CD4-positive, alpha-beta T cell treated with Interleukin-6 at 100 ng/mL for 8 hours (primary cell): ENCODE measurements at regions not wholly inside any gene's neighbourhood (a gene's known extent, or its start where the extent isn't known, plus 50 kb on each side); places are given as distances from the start of the nearest gene placed in this dataset.
A peak's percentile ranks its signal among the peaks of the same experiment; 100 is the strongest.

Experiments used
- DNase-seq: peaks from one replicate; pipeline ENCODE4 v3.0.0-alpha.2; 2020; ENCODE audit warnings: mixed read lengths, low spot score

- DNase-seq: no peak
Measured at GRCh38 chr2:43171789-43172188, 54.6 kb downstream of the ZFP36L2 start.

- DNase-seq: peak; percentile 35
Measured at GRCh38 chr2:43170405-43171105, 55.9 kb downstream of the ZFP36L2 start.

- peak; percentile 71 for DNase-seq
Measured at GRCh38 chr2:43169987-43170386, 56.4 kb downstream of the ZFP36L2 start.

- DNase-seq: peak; percentile 27
Measured at GRCh38 chr2:43169099-43169945, 57.1 kb downstream of the ZFP36L2 start.

- no peak for DNase-seq
Measured at GRCh38 chr2:43168016-43168369, 58.4 kb downstream of the ZFP36L2 start.

GRCh38 chr2:43165378-43166069 lies 60.9 kb downstream of the ZFP36L2 start:
- no peak for DNase-seq

GRCh38 chr2:43164686-43165085 lies 61.7 kb downstream of the ZFP36L2 start:
- no peak for DNase-seq

GRCh38 chr2:43163584-43164270 lies 62.7 kb downstream of the ZFP36L2 start:
- no peak for DNase-seq

- no peak for DNase-seq
Measured at GRCh38 chr2:43162511-43162776, 64.0 kb downstream of the ZFP36L2 start.

DNA sequence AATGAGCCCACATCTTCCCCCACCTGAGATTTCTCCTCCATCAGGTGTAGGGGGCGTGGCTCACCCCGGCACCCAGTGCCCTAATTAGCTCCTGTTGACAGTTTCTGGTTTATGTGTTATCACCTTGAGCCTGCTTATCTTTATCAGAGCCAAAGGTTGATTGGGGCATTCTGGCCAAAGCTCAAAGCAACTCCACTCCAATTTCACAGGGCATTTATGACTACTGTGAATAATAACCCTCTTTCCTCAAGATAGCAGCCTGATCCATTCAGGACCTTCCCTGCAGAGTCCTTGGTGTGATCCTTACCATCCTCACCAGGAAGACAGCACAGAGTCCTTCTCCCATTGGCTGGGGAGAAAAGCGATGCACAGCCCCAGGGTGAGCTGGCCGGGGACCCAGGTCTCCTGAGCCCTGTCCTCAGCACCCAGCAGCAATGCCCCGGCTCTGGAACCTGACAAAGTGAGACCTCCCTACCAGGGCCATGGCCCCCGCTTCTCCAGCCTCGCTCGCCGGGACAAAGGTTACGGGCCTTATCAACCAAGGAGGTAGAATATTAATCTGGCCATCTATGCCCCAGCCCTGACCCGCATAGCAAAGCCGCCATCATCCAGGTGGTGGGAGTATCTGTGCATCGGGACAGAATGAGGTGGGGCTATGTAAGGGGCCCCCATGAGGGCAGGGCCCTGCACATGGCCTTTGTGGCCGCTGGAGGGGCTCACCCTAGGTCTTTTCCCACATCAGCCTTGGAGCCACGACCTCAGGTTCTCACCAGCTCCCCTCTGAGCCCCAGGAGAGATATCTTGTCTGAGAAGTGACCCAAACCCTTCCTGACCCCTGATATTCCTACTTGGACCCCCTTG lies 64.5 kb downstream of the ZFP36L2 start:
- no peak for DNase-seq

GRCh38 chr2:43160778-43161177 lies 65.6 kb downstream of the ZFP36L2 start:
- DNase-seq: no peak

GRCh38 chr2:43159797-43160196 lies 66.6 kb downstream of the ZFP36L2 start:
- no peak for DNase-seq

DNA sequence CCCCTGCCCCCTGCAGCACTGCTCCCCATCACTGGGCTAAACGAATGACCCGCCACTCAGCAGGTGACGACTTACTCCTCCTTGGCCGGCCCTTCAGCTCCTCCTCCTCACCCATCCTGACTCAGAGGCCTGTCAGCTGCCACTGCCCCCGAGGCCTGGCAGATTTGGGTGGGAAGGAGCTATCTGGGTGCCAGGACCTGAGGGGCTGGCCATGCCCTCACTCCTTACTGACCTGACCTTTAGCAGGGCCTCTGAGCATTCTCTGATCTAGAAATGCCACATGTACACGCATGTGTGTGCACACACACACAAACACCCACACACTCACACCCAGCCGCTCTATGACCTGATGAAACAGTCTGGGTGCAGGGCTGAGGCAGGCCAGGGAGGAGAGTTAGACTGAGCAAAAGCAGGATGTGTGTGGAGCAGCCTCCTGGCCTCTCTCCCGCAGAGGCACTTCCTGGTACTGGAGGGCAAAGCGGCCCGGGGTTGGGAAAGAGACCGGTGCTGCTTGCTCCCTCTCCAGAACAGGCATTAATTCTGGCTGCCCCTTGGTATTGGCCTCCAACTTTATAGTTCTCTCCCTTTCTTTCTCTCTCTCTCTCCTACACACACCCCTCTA lies 68.0 kb downstream of the ZFP36L2 start:
- peak; percentile 72 for DNase-seq

GRCh38 chr2:43157506-43158246 lies 68.7 kb downstream of the ZFP36L2 start:
- DNase-seq: no peak

- no peak for DNase-seq
Measured at GRCh38 chr2:43155851-43156411, 70.5 kb downstream of the ZFP36L2 start.

- no peak for DNase-seq
Measured at GRCh38 chr2:43154685-43155084, 71.7 kb downstream of the ZFP36L2 start.

DNA sequence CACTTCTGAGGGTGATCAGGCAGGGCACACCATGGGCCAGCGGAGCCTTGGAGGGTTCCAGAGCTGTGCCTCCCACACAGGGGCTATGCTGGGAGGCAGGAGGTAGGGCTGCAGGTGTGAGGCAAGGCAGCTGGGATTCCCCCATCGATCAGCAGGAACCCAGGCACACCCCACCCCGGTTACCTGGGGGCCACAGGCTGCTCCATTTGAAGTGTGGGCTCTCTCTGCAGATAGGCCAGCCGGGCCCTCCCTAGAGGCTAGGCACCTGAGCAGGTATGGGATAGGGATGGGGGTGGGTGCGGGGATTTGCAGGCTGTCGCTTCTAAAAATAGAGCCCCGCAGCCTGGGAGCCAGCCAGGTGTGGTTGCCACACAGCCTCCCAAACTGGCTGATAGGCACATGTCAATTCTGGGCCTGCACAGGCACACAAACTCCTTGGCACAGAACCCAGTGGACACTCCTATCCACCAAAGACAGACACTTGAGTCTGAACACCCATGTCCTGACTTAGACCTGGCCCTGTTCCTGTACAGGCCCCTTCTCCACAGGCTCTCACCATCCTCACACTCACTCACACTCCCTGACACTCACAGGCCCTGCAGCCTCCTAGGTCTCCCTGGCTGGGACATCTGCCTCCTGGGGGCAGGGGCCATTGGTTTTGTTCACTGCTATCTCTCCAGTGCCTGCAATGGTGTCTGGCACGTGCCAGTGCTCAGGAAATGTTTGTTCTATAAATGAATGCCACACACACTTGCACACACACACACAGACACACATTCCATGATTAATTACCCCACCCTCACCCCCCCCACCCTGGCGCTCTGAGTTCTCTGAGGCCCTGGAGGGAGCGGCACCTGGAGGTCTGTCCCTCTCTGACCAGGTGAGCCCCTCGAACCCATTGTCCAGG lies 73.4 kb downstream of the ZFP36L2 start:
- DNase-seq: no peak

GRCh38 chr2:43152186-43152585 lies 74.2 kb downstream of the ZFP36L2 start:
- no peak for DNase-seq
